Naive thymus-derived CD8-positive, alpha-beta T cell (primary cell): ENCODE measurements at regions not wholly inside any gene's neighbourhood (a gene's known extent, or its start where the extent isn't known, plus 50 kb on each side); places are given as distances from the start of the nearest gene placed in this dataset.

Experiments used
- ATAC-seq, 2 donors: fragments of 150-1000 bp; cut with Tn5 transposase in 1 of 2; sonication (Bioruptor Pico), chemical (Tn5 transposase) in 1 of 2; 1 replicate in 1 of 2; 2 replicates in 1 of 2; pipeline ENCODE4 v1.10.0; 2021; ENCODE audit warnings: mild to moderate bottlenecking in 2 of 2, moderate library complexity in 2 of 2
- POLR2A ChIA-PET: fragments of 350-600 bp; sonication (Branson Sonifier 250); formaldehyde crosslinking; loops from one replicate; lab custom pipeline; 2021; ENCODE audit warnings: antibody characterized with exemption; lab: Charles Lee
- DNase-seq, 10 donors: peaks; one replicate each; pipeline versions ENCODE4 v3.0.0 to v3.0.0-alpha.2; 2020 to 2022
- H3K27ac Mint-ChIP-seq, 10 donors: one replicate each; pipeline ENCODE4 v1.8.0; 2020 to 2022; ENCODE audit warnings: mild to moderate bottlenecking in 10 of 10, mixed read lengths in 10 of 10, moderate library complexity in 4 of 10, inconsistent platforms in 1 of 10
- H3K27me3 Mint-ChIP-seq, 5 donors: one replicate each; pipeline ENCODE4 v1.8.0; 2021 to 2022; ENCODE audit warnings: mixed read lengths in 5 of 5
- H3K36me3 Mint-ChIP-seq, 3 donors: one replicate each; pipeline ENCODE4 v1.8.0; 2020 to 2022; ENCODE audit warnings: mixed read lengths in 3 of 3, mild to moderate bottlenecking in 2 of 3, inconsistent platforms in 1 of 3
- H3K4me1 Mint-ChIP-seq, 4 donors: one replicate each; pipeline ENCODE4 v1.8.0; 2021 to 2022; ENCODE audit warnings: mixed read lengths in 4 of 4
- H3K4me3 Mint-ChIP-seq, 10 donors: one replicate each; pipeline ENCODE4 v1.8.0; 2020 to 2022; ENCODE audit warnings: mild to moderate bottlenecking in 10 of 10, mixed read lengths in 10 of 10, moderate library complexity in 6 of 10, inconsistent platforms in 1 of 10
- H3K9me3 Mint-ChIP-seq, 9 donors: one replicate each; pipeline ENCODE4 v1.8.0; 2020 to 2022; ENCODE audit warnings: mixed read lengths in 9 of 9, mild to moderate bottlenecking in 3 of 9, inconsistent platforms in 1 of 9, moderate library complexity in 1 of 9

DNA sequence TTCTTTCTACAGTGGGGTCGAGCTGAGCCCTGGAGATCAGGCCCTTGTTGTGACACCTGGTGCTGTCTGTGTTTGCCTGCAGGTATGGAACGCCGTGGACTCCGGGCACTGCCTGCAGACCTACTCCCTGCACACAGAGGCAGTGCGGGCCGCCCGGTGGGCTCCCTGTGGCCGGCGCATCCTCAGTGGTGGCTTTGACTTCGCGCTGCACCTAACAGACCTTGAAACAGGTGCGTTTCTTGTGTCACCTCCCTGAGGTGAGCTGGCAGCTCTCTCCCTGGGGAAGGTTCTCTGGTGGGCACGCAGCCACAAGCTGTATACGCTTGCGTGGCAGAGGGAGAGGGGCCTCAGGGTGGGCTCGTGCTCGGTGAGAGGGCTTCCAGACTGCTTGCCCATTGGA lies 119.3 kb downstream of the BEGAIN start:
- H3K36me3 Mint-ChIP-seq = peaks cover 0 to 9% (median 8%) of the 10 kb centered on the region in 3 donors
- POLR2A ChIA-PET = no interaction called here

DNA sequence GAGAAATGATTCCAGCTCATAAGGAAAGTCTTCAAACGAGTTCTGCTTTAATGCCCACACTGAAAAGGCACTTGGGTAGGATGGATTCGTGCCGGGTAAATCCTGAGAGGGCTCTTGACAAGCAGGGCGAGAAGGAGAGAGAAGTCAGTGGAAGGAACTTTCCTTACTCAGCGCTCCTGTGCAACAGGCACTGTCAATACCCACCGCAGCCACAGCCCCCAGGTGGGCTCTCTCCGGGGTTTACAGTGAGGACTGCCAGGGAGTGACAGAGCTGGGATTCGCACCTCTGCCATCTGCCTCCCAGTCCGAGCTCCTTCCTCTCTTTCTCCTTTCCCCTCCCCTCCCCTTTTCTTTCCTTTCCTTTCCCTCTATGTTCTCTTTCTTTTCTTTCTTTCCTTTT lies 118.7 kb downstream of the BEGAIN start:
- ATAC-seq = no peak
- H3K4me1 Mint-ChIP-seq = peaks cover 6 to 28% (median 7%) of the 10 kb centered on the region in 4 donors
- no peak overlapping the region for H3K4me3 Mint-ChIP-seq
- H3K27ac Mint-ChIP-seq = no peak overlapping the region
- POLR2A ChIA-PET = no interaction called here
- DNase-seq = no peak
- H3K9me3 Mint-ChIP-seq = no peaks in the 10 kb centered on the region
- H3K36me3 Mint-ChIP-seq = peaks cover 0 to 12% (median 8%) of the 10 kb centered on the region in 3 donors
- H3K27me3 Mint-ChIP-seq = no peaks in the 10 kb centered on the region

More for the DNA sequence above, 119.3 kb downstream of the BEGAIN start:
- ATAC-seq (no peak), DNase-seq (no peak)
- Mint-ChIP-seq H3K9me3 (no peaks in the 10 kb centered on the region), H3K27me3 (no peaks in the 10 kb centered on the region), H3K4me3 (no peak overlapping the region), H3K4me1 (peaks cover 6 to 27% (median 7%) of the 10 kb centered on the region in 4 donors), H3K27ac (no peak overlapping the region)

DNA sequence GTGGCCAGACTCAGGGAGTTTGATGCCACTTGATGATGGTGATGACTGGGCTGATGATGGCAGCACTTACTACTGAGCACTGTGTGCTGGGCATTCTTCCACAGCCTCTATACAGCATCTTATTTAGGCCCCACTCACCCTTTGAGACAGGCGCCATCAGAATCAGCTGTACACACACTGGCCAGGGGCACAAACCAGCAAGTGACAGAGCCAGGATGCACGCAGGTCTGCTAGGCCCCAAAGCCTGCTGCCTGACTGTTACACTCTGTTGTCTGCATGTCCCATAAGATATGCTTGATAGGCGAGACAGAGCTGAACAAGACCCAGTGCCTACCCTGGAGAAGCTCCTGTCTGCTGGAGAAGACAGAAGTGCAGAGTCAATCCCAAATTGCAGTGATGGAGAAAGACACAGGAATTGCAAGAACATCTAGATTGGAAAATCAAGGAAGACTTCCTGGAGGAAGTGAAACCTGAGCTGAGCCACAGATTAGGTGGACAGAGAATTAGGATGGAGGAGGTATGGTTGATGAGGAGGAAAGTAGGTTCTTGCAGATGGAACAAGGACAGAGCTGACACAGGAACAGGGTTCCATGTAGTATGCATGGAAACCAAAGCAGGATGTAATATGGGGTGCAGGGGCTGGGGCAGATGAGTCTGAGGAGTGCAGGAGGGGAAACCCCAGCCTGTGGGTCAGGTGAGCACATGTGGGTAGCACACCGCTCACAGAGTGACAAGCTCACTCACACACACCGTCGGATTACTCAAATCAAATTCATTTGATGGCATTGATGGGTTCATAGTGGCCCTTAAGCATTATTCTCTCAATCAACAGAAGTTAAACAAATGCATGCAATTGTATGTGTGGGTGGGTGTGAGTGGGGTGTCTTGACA lies 117.3 kb downstream of the BEGAIN start:
- Mint-ChIP-seq H3K27ac (peak overlapping the region in 2 of 10 donors; percentile 22 to 40), H3K36me3 (peaks cover 0 to 16% (median 6%) of the 10 kb centered on the region in 3 donors)

DNA sequence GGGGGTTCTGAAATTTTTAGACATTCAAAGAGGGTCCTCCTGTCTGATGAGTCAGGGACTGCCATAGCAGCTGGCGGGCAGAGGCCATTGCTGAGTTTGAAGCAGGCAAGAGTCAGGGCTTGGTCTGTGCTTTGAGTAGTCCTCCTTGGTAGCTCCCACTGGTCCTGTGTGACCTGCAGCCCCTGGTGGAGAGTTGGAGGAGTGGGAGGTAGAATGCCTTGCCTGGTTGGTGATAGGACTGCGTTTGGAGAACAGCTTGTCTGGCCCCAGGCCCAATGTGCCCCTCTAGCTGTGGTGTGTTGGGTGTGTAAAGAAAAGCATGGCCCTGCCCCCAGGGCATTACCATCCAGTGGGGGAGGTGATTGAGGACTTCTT lies 116.7 kb downstream of the BEGAIN start:
- Mint-ChIP-seq H3K9me3 (no peaks in the 10 kb centered on the region), H3K4me3 (no peak overlapping the region), H3K4me1 (peaks cover 5 to 17% (median 6%) of the 10 kb centered on the region in 4 donors), H3K27ac (no peak overlapping the region), H3K36me3 (peaks cover 0 to 16% (median 6%) of the 10 kb centered on the region in 3 donors), H3K27me3 (no peaks in the 10 kb centered on the region)
- ATAC-seq = no peak
- no peak for DNase-seq
- POLR2A ChIA-PET = no interaction called here

More for the DNA sequence above, 117.3 kb downstream of the BEGAIN start:
- peaks cover 6 to 20% (median 7%) of the 10 kb centered on the region in 4 donors for H3K4me1 Mint-ChIP-seq
- POLR2A ChIA-PET = no interaction called here
- peak overlapping the region in 1 of 10 donors; percentile 37 for H3K4me3 Mint-ChIP-seq
- DNase-seq (no peak), ATAC-seq (peak in 1 of 2 donors; percentile 36)
- H3K27me3 Mint-ChIP-seq = no peaks in the 10 kb centered on the region
- H3K9me3 Mint-ChIP-seq = no peaks in the 10 kb centered on the region

DNA sequence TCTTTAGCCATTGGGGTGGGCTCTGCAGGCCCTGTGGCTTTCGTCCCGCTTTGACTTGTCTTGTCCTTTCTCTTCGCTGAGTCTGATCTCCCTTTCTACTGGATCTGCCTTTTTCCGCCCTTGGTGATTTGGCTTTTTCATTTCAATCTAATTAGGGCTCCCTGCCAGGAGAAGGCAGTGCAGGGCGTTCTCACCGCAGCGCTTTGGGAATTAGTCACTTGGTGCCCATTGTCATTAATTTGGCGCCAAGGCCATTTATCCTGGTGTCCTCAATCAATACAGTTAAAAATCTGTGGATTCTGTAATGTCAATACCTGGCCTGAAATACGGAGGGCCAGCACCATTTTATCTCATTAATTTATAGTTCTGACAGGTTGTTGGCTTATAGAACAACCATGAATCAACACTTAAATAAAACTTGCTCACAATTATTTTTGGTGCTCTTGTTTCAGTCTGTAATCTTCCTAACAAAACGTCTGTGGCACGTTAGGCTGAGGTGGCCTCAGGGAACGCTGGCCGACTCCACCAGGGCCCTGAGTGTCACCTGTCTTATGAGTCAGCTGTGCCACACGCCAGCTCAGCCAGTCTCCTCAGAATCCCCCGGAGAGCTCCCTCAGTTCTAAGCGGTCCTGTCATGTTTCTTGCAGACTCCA lies 115.7 kb downstream of the BEGAIN start:
- ATAC-seq (no peak), DNase-seq (no peak)
- Mint-ChIP-seq H3K4me3 (no peak overlapping the region), H3K27me3 (no peaks in the 10 kb centered on the region), H3K9me3 (no peaks in the 10 kb centered on the region), H3K36me3 (peaks cover 0 to 16% (median 6%) of the 10 kb centered on the region in 3 donors), H3K4me1 (peaks cover 5 to 14% (median 6%) of the 10 kb centered on the region in 4 donors), H3K27ac (no peak overlapping the region)
- POLR2A ChIA-PET = no interaction called here

DNA sequence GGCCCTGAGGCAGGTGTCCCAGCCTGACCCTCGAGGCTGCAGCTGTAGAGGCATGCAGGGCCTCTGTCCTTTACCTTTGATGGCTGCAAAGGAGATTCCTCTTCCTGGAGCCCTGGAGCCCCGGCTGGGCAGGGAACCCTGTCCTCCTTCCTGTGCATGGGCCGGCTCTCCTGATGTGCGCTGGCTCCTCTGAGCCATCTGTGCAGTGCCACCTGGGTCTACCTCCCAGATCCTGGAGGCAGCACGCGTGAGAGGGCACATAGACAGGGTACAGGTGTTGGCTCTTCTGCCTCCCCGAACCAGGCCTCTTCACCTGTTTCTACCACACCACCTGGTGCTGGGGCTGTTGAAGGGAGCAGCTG lies 115.1 kb downstream of the BEGAIN start:
- ATAC-seq (no peak), DNase-seq (no peak)
- H3K36me3 Mint-ChIP-seq = peaks cover 0 to 16% (median 6%) of the 10 kb centered on the region in 3 donors
- POLR2A ChIA-PET = no interaction called here
- H3K27me3 Mint-ChIP-seq = no peaks in the 10 kb centered on the region
- no peak overlapping the region for H3K27ac Mint-ChIP-seq
- H3K4me1 Mint-ChIP-seq = peaks cover 5 to 14% (median 6%) of the 10 kb centered on the region in 4 donors
- no peaks in the 10 kb centered on the region for H3K9me3 Mint-ChIP-seq
- H3K4me3 Mint-ChIP-seq = no peak overlapping the region

DNA sequence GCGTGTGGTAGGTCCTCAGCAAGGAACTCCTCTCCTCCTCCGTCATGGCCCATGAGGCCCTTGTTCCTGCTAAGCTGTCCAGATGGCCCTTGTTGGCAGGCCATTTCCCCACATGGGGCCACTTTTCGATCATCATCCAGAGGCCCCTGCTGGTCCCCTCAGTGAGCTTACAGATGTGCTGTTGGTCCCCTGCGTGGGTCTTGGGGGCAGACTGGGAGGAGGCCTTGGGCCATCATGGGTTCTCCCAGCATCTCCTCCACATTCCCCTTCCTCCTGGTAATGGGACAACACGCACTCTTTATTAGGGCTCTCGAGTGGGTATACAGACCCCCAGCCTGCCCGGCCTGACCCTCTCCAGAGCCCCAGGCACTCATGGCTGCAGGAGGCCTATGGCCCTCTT lies 114.7 kb downstream of the BEGAIN start:
- POLR2A ChIA-PET = no interaction called here
- no peaks in the 10 kb centered on the region for H3K9me3 Mint-ChIP-seq

DNA sequence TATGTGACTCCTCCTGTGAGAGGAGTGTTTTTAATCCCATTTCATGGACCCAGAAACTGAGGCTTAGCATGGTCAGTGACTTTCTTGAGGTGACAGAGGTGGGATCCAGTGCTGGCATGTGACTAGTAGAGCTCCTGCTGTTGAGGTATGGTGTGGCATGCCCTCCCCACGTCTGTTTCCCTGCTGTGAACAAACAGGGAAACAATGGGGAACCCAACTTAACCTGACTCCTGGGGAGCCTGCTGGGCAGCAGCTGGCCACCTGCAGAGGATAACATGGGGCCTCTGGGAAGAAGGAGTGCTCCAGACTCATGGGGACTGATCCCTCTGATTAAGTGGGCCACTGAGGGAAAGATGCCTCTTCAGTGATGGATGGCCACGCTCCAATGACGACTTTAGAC lies 114.0 kb downstream of the BEGAIN start:
- H3K27ac Mint-ChIP-seq = peak overlapping the region in 1 of 10 donors; percentile 46
- peaks cover 5 to 14% (median 6%) of the 10 kb centered on the region in 4 donors for H3K4me1 Mint-ChIP-seq
- H3K36me3 Mint-ChIP-seq = peaks cover 0 to 16% (median 4%) of the 10 kb centered on the region in 3 donors
- POLR2A ChIA-PET = interaction anchor here (1.0 kb wide), 1 partner anchor 9 kb away, joined by 3 read pairs; no protein-coding TSS in a partner anchor
- ATAC-seq (no peak), DNase-seq (no peak)
- H3K4me3 Mint-ChIP-seq = no peak overlapping the region
- no peaks in the 10 kb centered on the region for H3K27me3 Mint-ChIP-seq
- H3K9me3 Mint-ChIP-seq = no peaks in the 10 kb centered on the region

More for the DNA sequence above, 114.7 kb downstream of the BEGAIN start:
- no peak for ATAC-seq
- peaks cover 5 to 14% (median 6%) of the 10 kb centered on the region in 4 donors for H3K4me1 Mint-ChIP-seq
- H3K36me3 Mint-ChIP-seq = peaks cover 0 to 16% (median 6%) of the 10 kb centered on the region in 3 donors
- no peak for DNase-seq
- H3K27ac Mint-ChIP-seq = no peak overlapping the region
- H3K27me3 Mint-ChIP-seq = no peaks in the 10 kb centered on the region
- no peak overlapping the region for H3K4me3 Mint-ChIP-seq

DNA sequence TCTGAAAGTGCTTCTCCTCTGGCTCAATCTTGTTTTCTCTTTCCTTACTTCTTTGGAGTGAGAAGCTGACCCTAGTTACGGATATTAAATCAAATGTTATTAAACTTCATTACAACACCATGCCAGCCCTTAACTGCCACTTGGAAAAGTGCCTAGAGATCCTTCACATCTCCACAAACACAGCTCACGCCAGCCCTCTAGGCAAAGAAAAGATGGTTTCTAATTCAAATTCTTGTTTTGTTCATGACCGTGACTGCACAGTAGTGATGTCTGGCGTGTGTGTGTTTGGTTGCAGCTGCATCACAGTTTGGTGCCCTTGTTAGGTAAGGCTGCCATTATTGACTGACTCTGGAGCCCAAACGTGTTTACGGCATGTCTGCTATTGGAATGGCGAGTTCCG lies 113.0 kb downstream of the BEGAIN start:
- H3K4me3 Mint-ChIP-seq = no peak overlapping the region
- H3K27me3 Mint-ChIP-seq = no peaks in the 10 kb centered on the region
- POLR2A ChIA-PET = interaction anchor here (1.0 kb wide), 1 partner anchor 8 kb away, joined by 3 read pairs; no protein-coding TSS in a partner anchor

DNA sequence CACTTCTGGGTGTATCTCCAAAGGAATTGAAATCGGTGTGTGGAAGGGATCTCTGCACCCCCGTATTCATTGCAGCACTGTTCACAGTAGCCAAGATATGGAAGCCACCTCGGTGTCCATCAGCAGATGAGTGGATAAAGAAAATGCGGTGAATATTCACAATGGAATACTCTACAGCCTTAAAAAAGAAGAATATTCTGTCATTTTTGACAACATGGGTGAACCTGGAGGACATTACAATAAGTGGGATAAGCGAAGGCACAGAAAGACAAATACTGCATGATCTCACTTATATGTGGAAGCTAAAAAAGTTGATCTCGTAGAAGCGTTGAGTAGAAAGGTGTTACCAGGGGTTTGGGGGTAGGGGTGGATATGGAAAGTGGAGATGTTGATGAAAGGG lies 111.9 kb downstream of the BEGAIN start:
- DNase-seq (no peak), ATAC-seq (no peak)
- H3K4me1 Mint-ChIP-seq = peaks cover 0 to 7% (median under 1%) of the 10 kb centered on the region in 4 donors
- POLR2A ChIA-PET = no interaction called here
- no peak overlapping the region for H3K27ac Mint-ChIP-seq
- peaks cover 0 to 8% (median 4%) of the 10 kb centered on the region in 3 donors for H3K36me3 Mint-ChIP-seq
- H3K4me3 Mint-ChIP-seq = no peak overlapping the region
- no peaks in the 10 kb centered on the region for H3K9me3 Mint-ChIP-seq
- H3K27me3 Mint-ChIP-seq = no peaks in the 10 kb centered on the region

More for the DNA sequence above, 113.0 kb downstream of the BEGAIN start:
- ATAC-seq (no peak), DNase-seq (no peak)
- H3K4me1 Mint-ChIP-seq = peaks cover 5 to 13% (median 6%) of the 10 kb centered on the region in 4 donors
- peaks cover 0 to 13% (median 4%) of the 10 kb centered on the region in 3 donors for H3K36me3 Mint-ChIP-seq
- no peaks in the 10 kb centered on the region for H3K9me3 Mint-ChIP-seq
- H3K27ac Mint-ChIP-seq = no peak overlapping the region

DNA sequence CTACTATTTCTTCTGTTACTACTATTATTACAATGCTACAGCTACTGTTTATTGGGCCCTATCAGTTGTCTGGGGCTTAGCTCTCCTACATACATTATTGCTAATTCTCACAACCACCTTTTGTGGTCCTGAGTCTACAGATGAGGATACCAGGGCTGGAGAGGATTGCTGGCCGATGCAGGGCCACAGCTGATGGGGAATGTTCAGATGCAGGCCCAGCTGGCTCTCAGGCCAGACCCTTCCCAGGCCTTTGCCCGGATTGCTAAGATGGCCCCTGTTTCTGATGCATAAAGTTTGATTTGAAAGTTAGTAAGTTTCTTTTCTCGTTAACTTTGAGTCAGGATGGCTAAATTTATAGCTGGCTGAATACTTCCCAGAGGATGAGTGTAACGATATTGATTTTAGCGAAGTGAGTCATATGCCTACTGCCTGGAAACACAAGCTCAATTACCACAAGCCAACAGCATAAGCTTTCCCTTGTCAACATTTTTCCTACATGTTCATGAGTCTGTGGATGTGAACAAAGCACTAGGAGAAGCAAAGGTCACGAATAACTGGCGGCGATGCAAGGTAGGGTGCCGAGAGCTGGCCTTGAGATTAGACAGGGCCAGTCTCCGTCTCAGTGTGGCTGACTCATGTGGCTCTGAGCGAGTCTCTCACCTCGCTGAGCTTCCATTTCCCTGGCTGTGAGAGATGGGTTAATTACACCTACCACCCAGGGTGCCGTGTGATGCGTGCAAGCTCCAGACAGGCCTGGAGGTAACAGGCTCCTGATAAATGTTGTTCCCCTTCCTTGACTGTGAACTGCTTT lies 111.0 kb downstream of the BEGAIN start:
- H3K36me3 Mint-ChIP-seq = peaks cover 0 to 8% (median 4%) of the 10 kb centered on the region in 3 donors
- H3K27ac Mint-ChIP-seq = peak overlapping the region in 1 of 10 donors; percentile 29
- no peak overlapping the region for H3K4me3 Mint-ChIP-seq
- no peak for DNase-seq
- POLR2A ChIA-PET = no interaction called here
- H3K4me1 Mint-ChIP-seq = peaks cover 0 to 7% (median 0%) of the 10 kb centered on the region in 4 donors
- H3K9me3 Mint-ChIP-seq = no peaks in the 10 kb centered on the region
- ATAC-seq = no peak
- no peaks in the 10 kb centered on the region for H3K27me3 Mint-ChIP-seq

DNA sequence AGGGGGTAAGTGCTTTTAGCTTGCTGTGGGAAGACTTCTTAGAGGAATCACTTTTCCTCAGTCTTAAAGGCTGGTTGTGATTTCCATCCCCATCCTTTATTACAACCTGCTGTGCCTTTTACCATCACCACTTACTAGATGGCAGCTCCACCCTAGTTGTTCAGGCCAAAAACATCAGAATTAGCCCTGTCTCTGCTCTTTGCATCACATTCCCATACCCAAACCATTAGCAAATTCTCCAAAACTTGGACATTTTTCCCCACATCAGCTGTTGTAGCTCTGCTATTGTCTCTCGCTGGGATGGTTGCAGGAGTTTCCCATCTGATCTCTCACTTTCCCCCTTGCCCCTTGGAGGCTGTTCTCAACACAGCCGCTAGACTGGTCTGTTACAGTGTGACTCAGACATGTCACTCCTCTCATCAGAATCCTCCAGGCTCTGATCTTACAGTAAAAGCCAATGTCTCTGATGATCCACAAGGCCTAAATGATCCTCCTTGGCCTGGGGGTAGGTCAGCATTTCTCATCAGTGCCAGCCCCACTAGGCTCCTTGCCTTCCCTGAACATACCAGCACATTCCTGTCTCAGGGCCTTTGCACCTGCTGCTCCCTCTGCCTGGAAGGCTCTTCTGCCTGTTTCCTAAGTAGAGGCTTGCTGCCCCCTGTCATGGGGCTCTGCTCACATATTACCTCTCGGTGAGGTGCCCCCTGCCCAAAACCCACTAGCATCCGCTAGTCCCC lies 102.5 kb downstream of the BEGAIN start:
- Mint-ChIP-seq H3K27me3 (no peaks in the 10 kb centered on the region), H3K9me3 (peaks cover 0 to 9% (median 0%) of the 10 kb centered on the region in 9 donors), H3K27ac (no peak overlapping the region), H3K36me3 (peaks cover 14 to 28% (median 24%) of the 10 kb centered on the region in 3 donors), H3K4me3 (no peak overlapping the region), H3K4me1 (peaks cover 15 to 24% (median 19%) of the 10 kb centered on the region in 4 donors)
- DNase-seq (no peak), ATAC-seq (no peak)
- POLR2A ChIA-PET = no interaction called here
